Immature natural killer cell (primary cell): ENCODE measurements at regions not wholly inside any gene's neighbourhood (a gene's known extent, or its start where the extent isn't known, plus 50 kb on each side); places are given as distances from the start of the nearest gene placed in this dataset.

Experiments
- DNase-seq, 3 donors: peaks; one replicate each; pipeline ENCODE4 v3.0.0; 2022; ENCODE audit warnings: mixed read lengths in 1 of 3
- H3K27ac Mint-ChIP-seq, 6 donors: one replicate each; pipeline ENCODE4 v1.8.0; 2020; ENCODE audit warnings: mixed read lengths in 6 of 6, mild to moderate bottlenecking in 5 of 6, inconsistent platforms in 4 of 6, moderate library complexity in 3 of 6
- H3K27me3 Mint-ChIP-seq, 3 donors: one replicate each; pipeline ENCODE4 v1.8.0; 2020 to 2021; ENCODE audit warnings: low read depth in 3 of 3, mild to moderate bottlenecking in 3 of 3, mixed read lengths in 3 of 3, moderate library complexity in 3 of 3, inconsistent platforms in 1 of 3
- H3K36me3 Mint-ChIP-seq, 3 donors: one replicate each; pipeline ENCODE4 v1.8.0; 2020; ENCODE audit warnings: mixed read lengths in 3 of 3, inconsistent platforms in 2 of 3, mild to moderate bottlenecking in 2 of 3
- H3K4me1 Mint-ChIP-seq, 2 donors: one replicate each; pipeline ENCODE4 v1.8.0; 2020; ENCODE audit warnings: inconsistent platforms in 2 of 2, mild to moderate bottlenecking in 2 of 2, mixed read lengths in 2 of 2, moderate library complexity in 1 of 2
- H3K4me3 Mint-ChIP-seq, 5 donors: one replicate each; pipeline ENCODE4 v1.8.0; 2020; ENCODE audit warnings: mild to moderate bottlenecking in 5 of 5, mixed read lengths in 5 of 5, inconsistent platforms in 3 of 5, moderate library complexity in 3 of 5
- H3K9me3 Mint-ChIP-seq, 6 donors: one replicate each; pipeline ENCODE4 v1.8.0; 2020; ENCODE audit warnings: mild to moderate bottlenecking in 6 of 6, mixed read lengths in 6 of 6, inconsistent platforms in 4 of 6, moderate library complexity in 3 of 6

DNA sequence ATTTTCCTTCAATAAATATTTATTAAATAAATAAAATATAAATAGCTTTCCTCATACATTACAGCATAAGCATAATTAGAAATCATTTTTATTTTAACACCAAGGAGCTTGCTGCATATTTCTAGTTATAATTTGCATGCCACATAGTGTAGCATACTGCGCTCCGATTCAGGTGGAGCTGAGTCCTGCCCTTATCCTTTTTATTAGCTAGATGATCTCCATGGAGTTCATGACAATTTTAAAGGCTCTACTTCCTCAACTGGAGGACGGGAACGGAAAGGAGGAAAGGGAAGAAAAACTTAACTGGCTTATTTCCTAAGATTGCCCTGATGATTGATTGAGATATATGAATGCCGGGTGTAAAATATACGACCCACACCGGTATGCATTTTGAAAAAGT lies 385.2 kb downstream of the PLK2 start:
- Mint-ChIP-seq H3K4me3 (no peak overlapping the region), H3K4me1 (peaks cover 3 to 16% of the 10 kb centered on the region in 2 donors), H3K9me3 (no peaks in the 10 kb centered on the region), H3K27ac (no peak overlapping the region), H3K36me3 (no peaks in the 10 kb centered on the region), H3K27me3 (peaks cover 0 to 3% (median 0%) of the 10 kb centered on the region in 3 donors)
- DNase-seq, result no peak

DNA sequence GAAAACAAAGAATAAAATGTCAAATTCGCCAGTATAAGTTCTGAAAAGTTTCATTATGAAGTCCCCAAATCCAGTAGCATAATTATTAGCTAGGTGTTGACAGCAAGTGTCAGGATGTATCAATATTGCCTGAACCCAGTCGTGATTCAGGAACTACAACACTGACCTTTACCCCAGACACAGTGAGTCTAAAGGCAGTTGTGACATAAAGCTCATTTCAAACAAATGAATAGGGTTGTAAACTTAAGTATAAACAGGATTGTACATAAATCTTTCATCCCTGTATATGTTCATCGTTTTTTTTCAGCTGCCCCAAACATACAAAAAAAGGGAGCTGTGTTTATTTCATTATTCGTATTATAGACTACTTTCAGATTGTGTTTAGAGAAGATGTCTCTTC lies 385.7 kb downstream of the PLK2 start:
- Mint-ChIP-seq H3K36me3 (no peaks in the 10 kb centered on the region), H3K4me3 (no peak overlapping the region), H3K9me3 (no peaks in the 10 kb centered on the region), H3K27me3 (peaks cover 0 to 3% (median 0%) of the 10 kb centered on the region in 3 donors), H3K4me1 (peaks cover 3 to 16% of the 10 kb centered on the region in 2 donors), H3K27ac (no peak overlapping the region)
- DNase-seq, result no peak

DNA sequence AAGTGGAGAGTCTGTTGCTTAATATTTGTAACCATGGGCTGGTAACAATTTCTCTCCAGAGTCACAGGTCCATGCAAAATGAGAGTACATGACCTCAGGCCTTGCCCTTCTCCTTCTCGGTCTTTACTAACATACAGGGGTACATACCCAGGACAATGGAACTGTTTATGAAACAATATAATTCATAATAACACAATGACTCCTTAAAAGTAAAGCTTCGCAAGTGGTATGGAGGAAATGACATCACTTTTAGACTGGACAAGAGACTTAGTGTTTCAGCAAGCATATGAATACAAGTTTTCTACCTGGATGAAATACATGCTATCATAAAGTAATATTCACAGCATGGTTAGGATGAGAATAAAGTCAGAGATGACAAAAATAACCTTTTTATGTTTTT lies 386.6 kb downstream of the PLK2 start:
- H3K27me3 Mint-ChIP-seq, result peaks cover 0 to 3% (median 0%) of the 10 kb centered on the region in 3 donors
- no peaks in the 10 kb centered on the region for H3K36me3 Mint-ChIP-seq
- no peak overlapping the region for H3K4me3 Mint-ChIP-seq

DNA sequence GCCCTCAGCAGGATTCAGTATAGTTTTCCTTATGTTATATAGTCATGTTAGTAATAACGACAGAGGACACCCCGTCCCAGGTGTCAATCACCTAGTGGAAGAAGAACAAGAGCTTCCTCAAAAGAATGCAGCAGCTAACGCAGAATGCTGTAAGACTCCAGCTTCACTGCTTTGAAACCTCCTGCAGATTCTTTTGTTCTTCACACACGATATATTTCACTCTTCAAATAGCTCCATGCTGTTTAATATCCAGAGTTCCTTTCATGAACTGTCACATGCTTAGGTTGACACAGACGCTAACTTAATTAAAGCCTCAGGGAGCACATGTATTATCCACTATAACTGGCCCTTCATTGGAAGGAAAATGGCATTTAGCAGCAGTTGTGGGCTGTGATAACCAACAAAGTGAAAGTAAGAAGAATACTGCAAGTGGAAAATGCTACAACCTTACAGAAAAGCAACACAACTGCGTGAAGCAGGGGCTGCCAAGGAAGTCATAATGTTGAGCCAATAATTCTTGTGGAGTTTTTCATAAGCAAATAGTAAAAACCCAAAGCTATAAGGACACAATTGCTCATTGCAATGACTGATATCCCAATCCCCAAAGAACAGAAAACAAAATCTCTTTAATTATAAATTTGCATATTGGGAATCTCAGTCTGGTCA lies 387.5 kb downstream of the PLK2 start:
- DNase-seq, result no peak
- peak overlapping the region in 2 of 5 donors; percentile 33 to 47 for H3K4me3 Mint-ChIP-seq
- H3K27ac Mint-ChIP-seq, result no peak overlapping the region
- no peaks in the 10 kb centered on the region for H3K36me3 Mint-ChIP-seq
- peaks cover 0 to 3% (median 0%) of the 10 kb centered on the region in 3 donors for H3K27me3 Mint-ChIP-seq
- peaks cover 3 to 16% of the 10 kb centered on the region in 2 donors for H3K4me1 Mint-ChIP-seq
- H3K9me3 Mint-ChIP-seq, result peaks cover 0 to 2% (median 0%) of the 10 kb centered on the region in 6 donors

More for the DNA sequence above, 386.6 kb downstream of the PLK2 start:
- peaks cover 3 to 16% of the 10 kb centered on the region in 2 donors for H3K4me1 Mint-ChIP-seq
- H3K27ac Mint-ChIP-seq, result no peak overlapping the region
- DNase-seq, result no peak
- H3K9me3 Mint-ChIP-seq, result no peaks in the 10 kb centered on the region

DNA sequence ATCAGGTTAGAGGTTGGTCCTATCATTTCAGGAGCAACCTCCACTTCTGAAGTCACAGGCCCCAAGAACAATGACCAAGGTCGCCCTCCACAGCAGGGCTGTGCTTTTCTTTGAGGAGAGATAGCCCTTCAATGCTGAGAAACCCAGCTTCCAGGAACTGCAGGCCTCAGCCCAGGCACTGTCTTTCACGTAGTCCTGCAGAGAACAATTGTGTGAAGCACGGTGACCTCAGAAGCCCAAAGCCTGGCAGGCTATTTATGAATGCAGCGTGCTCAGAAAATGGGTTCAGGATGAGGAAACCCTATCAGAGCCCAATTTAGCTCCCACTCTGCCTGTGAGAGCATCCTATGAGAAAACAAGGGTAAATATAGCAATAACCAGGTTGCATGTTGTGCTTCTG lies 388.3 kb downstream of the PLK2 start:
- H3K36me3 Mint-ChIP-seq, result no peaks in the 10 kb centered on the region
- peaks cover 3 to 16% of the 10 kb centered on the region in 2 donors for H3K4me1 Mint-ChIP-seq
- H3K27me3 Mint-ChIP-seq, result no peaks in the 10 kb centered on the region
- no peak overlapping the region for H3K4me3 Mint-ChIP-seq
- no peak for DNase-seq
- H3K9me3 Mint-ChIP-seq, result peaks cover 0 to 2% (median 0%) of the 10 kb centered on the region in 6 donors
- H3K27ac Mint-ChIP-seq, result no peak overlapping the region

DNA sequence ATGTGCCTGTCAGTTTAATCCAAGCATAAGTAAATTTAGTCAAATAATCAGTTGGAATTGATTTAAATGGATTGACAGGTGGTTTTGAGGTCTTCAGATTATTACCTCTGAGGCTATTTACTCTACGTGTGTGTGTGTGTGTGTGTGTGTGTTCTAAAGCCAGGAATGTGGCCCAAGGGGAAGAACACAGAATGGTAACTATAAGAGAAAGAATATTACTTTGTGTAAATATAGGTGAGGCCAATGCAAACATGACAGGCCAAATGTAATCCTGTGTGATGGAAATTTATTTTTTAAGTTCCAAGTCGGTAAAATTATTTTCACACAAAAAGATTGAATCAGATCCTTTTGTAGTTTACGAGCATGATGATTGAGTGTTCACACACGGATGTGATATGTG lies 390.0 kb downstream of the PLK2 start:
- Mint-ChIP-seq H3K36me3 (no peaks in the 10 kb centered on the region), H3K9me3 (peaks cover 0 to 2% (median 0%) of the 10 kb centered on the region in 6 donors), H3K4me1 (peaks cover 3 to 16% of the 10 kb centered on the region in 2 donors), H3K4me3 (no peak overlapping the region), H3K27me3 (peaks cover 0 to 2% (median 0%) of the 10 kb centered on the region in 3 donors), H3K27ac (no peak overlapping the region)
- DNase-seq, result no peak

DNA sequence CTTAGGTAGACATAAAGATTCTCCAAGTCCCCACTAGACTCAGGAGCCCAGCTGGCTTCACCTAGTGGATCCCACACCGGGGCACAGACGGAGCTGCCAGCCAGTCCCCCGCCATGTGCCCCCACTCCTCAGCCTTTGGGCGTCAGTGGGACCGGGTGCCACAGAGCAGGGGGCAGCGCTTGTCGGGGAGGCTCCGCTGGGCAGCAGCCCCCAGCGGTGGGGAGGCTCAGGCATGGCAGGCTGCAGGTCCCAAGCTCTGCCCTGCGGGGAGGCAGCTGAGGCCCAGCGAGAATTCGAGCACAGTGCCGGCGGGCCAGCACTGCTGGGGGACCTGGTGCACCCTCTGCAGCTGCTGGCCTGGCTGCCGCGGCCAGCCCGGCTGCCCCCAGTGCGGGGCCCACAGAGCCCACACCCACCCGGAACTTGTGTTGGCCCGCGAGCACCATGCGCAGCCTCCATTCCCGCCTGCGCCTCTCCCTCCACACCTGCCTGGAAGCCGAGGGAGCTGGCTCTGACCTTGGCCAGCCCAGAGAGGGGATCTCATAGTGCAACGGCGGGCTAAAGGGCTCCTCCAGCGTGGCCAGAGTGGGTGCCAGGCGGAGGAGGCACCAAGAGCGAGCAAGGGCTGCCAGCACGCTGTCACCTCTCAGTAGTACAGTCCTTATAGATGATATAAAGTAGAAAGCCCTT lies 390.7 kb downstream of the PLK2 start:
- Mint-ChIP-seq H3K36me3 (no peaks in the 10 kb centered on the region), H3K9me3 (peaks cover 0 to 2% (median 0%) of the 10 kb centered on the region in 6 donors), H3K27ac (no peak overlapping the region), H3K27me3 (peaks cover 0 to 2% (median 0%) of the 10 kb centered on the region in 3 donors), H3K4me1 (peaks cover 3 to 16% of the 10 kb centered on the region in 2 donors), H3K4me3 (no peak overlapping the region)
- DNase-seq, result no peak

DNA sequence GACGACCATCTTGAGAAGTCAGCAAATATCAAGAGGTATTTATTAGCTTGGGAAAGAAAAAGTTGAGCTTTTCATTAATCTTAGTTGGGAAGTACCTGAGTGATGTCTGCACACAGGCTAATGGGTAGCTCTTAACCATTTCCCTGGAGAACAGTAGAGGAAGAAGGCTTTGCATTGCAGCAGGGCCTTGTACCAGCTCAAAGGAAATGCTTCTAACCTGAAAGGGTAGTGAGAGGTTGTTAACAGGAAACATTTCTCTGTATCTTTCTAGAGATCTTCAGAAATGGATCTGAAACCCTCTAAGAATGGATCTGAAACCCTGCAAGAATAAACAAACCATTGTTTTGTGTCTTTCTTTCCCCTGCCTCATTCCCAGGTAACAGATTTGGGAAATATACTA lies 393.3 kb downstream of the PLK2 start:
- no peak for DNase-seq
- Mint-ChIP-seq H3K27me3 (peaks cover 0 to 2% (median 0%) of the 10 kb centered on the region in 3 donors), H3K27ac (no peak overlapping the region)

DNA sequence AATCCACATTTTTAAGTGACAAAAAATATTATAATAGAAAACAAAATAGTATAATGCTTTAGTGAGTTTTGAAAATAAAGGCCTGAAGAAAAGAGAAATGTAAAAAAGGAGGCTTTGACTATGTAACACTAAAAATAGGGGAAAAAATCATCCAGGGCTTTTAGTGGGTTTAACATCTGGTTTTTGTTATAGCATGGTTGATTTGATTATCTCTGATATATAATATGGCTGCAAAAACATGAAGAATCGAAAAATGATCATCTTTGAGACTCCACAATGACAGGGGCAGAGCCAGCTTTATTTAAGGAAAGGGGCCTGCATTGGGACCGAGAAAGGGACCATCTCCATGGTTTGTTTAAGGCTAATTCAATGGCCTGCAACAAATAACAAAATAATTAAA lies 393.8 kb downstream of the PLK2 start:
- DNase-seq, result no peak
- peaks cover 0 to 2% (median under 1%) of the 10 kb centered on the region in 6 donors for H3K9me3 Mint-ChIP-seq
- no peaks in the 10 kb centered on the region for H3K36me3 Mint-ChIP-seq
- H3K4me3 Mint-ChIP-seq, result no peak overlapping the region
- peaks cover 0 to 2% (median 0%) of the 10 kb centered on the region in 3 donors for H3K27me3 Mint-ChIP-seq
- H3K4me1 Mint-ChIP-seq, result peaks cover 2 to 13% of the 10 kb centered on the region in 2 donors
- no peak overlapping the region for H3K27ac Mint-ChIP-seq

More for the DNA sequence above, 393.3 kb downstream of the PLK2 start:
- Mint-ChIP-seq H3K9me3 (peaks cover 0 to 2% (median under 1%) of the 10 kb centered on the region in 6 donors), H3K4me3 (no peak overlapping the region), H3K4me1 (peaks cover 2 to 12% of the 10 kb centered on the region in 2 donors), H3K36me3 (no peaks in the 10 kb centered on the region)

DNA sequence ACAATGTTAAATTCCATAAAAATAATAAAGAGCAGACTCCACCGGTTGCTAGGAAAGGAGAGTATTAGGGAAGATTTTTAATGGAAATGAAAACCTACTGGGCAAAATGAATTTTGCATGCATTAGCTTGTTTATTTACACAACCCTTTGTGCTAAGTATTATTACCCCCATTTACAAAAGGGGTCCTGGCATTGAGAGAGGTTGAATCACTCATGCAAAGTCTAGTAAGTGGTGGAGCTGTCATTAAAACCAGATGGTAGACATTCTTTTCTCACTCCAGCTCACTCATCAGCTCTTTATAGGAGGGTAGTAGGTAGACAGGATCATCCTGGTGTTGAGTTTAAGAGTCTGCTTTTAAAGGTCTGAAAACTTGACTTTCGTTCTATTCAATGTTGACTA lies 395.1 kb downstream of the PLK2 start:
- no peak for DNase-seq
- Mint-ChIP-seq H3K27me3 (peaks cover 0 to 2% (median 0%) of the 10 kb centered on the region in 3 donors), H3K9me3 (peaks cover 0 to 2% (median under 1%) of the 10 kb centered on the region in 6 donors), H3K27ac (no peak overlapping the region), H3K36me3 (no peaks in the 10 kb centered on the region), H3K4me3 (no peak overlapping the region), H3K4me1 (peaks cover 2 to 14% of the 10 kb centered on the region in 2 donors)

DNA sequence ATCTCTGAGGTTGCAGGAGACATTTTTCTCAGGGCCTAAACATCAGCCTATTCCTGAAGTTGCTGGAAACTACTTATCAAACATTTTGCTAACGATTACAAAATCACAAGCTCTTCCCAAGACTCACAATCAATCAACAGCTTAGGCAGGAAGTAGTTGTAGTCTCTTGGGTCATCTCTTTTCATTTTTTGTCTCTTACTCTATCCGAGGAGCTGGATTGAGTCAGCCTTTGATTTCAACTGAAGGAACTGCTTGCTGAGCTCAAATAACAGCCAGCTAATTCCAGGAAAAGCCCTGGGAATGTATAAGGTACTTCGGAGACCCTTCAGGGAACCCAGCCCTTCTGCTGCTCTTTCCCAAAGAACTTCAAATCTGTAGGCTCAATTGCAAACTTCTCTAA lies 398.9 kb downstream of the PLK2 start:
- no peaks in the 10 kb centered on the region for H3K36me3 Mint-ChIP-seq
- peaks cover 0 to 2% (median 0%) of the 10 kb centered on the region in 3 donors for H3K27me3 Mint-ChIP-seq
- H3K9me3 Mint-ChIP-seq, result peaks cover 0 to 8% (median 0%) of the 10 kb centered on the region in 6 donors
- H3K4me3 Mint-ChIP-seq, result no peak overlapping the region
- no peak overlapping the region for H3K27ac Mint-ChIP-seq
- peaks cover 2 to 14% of the 10 kb centered on the region in 2 donors for H3K4me1 Mint-ChIP-seq
- DNase-seq, result no peak

DNA sequence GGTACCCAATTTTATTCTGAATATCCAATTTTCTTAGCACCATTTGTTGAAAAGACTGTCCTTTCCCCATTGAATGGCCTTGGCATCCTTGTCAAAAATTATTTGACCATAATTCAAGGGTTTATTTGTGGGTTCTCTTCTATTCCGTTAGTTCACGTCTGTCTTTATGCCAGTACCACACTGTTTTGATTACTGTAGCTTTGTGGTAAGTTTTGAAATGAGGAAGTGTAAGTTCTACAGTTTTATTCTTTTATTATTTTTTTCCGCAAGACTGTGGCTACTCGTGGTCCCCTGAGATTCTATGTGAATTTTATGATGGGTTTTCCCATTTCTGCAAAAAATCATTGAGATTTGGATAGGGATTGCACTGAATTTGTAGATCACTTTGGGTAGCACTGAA lies 402.6 kb downstream of the PLK2 start:
- Mint-ChIP-seq H3K27me3 (peaks cover 0 to 4% (median 2%) of the 10 kb centered on the region in 3 donors), H3K9me3 (peaks cover 0 to 9% (median 1%) of the 10 kb centered on the region in 6 donors), H3K4me1 (peaks cover 1 to 12% of the 10 kb centered on the region in 2 donors), H3K4me3 (no peak overlapping the region), H3K27ac (no peak overlapping the region), H3K36me3 (peaks cover 0 to 4% (median 0%) of the 10 kb centered on the region in 3 donors)
- DNase-seq, result no peak

DNA sequence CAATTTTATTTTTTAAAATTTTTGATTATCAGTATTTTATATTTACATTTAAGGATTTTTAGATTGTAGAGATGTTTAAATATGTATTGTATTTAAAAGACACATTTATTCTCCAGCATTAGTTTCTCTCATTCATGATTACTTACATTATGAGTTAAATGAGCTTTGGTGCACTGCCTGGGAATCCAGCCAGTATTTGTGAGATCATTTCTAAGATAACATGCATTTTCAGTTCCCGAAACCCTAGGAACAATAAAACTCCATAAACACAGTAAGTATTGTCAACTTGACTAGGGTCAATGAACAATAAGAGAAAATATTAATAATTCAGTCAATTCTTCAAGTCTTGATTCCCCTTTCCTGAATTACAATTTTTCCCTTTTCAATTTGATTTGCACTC lies 403.3 kb downstream of the PLK2 start:
- H3K9me3 Mint-ChIP-seq, result peaks cover 0 to 9% (median 2%) of the 10 kb centered on the region in 6 donors
- no peak overlapping the region for H3K27ac Mint-ChIP-seq

DNA sequence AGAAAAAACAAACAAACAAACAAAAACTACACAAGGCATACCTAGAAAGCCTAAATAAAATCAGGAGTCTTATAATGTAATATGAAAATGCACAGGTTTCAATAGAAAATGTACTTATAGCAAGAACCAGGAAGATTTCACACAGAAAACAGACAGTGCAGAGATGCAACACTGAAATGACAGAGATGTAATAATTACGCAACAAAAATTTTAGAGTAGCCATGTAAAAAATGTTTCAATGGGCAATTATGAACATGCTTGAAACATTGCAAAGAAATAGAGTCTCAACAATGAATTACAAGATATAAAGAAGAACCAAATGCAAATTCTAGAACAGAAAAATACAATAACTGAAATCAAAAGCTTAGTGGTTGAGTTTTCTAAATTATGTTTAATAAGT lies 405.9 kb downstream of the PLK2 start:
- Mint-ChIP-seq H3K4me1 (no peaks in the 10 kb centered on the region), H3K36me3 (peaks cover 0 to 8% (median 0%) of the 10 kb centered on the region in 3 donors), H3K4me3 (no peak overlapping the region), H3K9me3 (peaks cover 0 to 6% (median 3%) of the 10 kb centered on the region in 6 donors), H3K27me3 (peaks cover 0 to 4% (median 2%) of the 10 kb centered on the region in 3 donors), H3K27ac (no peak overlapping the region)
- no peak for DNase-seq

More for the DNA sequence above, 403.3 kb downstream of the PLK2 start:
- peaks cover 0 to 6% of the 10 kb centered on the region in 2 donors for H3K4me1 Mint-ChIP-seq
- H3K4me3 Mint-ChIP-seq, result no peak overlapping the region
- peaks cover 0 to 4% (median 2%) of the 10 kb centered on the region in 3 donors for H3K27me3 Mint-ChIP-seq
- DNase-seq, result no peak
- H3K36me3 Mint-ChIP-seq, result peaks cover 0 to 4% (median 0%) of the 10 kb centered on the region in 3 donors
